Tibial nerve (tissue), 4 donors: ENCODE measurements at regions not wholly inside any gene's neighbourhood (a gene's known extent, or its start where the extent isn't known, plus 50 kb on each side); places are given as distances from the start of the nearest gene placed in this dataset.

Experiments used
- DNase-seq, 2 donors: peaks; one replicate each; pipeline ENCODE4 v3.0.0-alpha.2; 2019; ENCODE audit warnings: low spot score in 2 of 2
- H3K27ac ChIP-seq, 4 donors: fragments of 200-600 bp; sonication (generic) in 3 of 4; one replicate each; pipeline ENCODE4 v1.5.1; 2017 to 2019; ENCODE audit warnings: mild to moderate bottlenecking in 1 of 4
- H3K27me3 ChIP-seq, 2 donors: fragments of 200-600 bp; sonication (generic) in 1 of 2; one replicate each; pipeline versions ENCODE4 v1.5.1 to v1.6.0; 2017 to 2019
- H3K36me3 ChIP-seq, 3 donors: fragments of 200-600 bp; sonication (generic); one replicate each; pipeline ENCODE4 v1.5.1; 2018 to 2019
- H3K4me1 ChIP-seq, 4 donors: fragments of 200-600 bp; sonication (generic) in 3 of 4; one replicate each; pipeline ENCODE4 v1.5.1; 2017 to 2019
- H3K4me3 ChIP-seq, 4 donors: fragments of 200-600 bp; sonication (generic) in 3 of 4; one replicate each; pipeline ENCODE4 v1.5.1; 2017 to 2019; ENCODE audit warnings: mild to moderate bottlenecking in 1 of 4, moderate library complexity in 1 of 4
- H3K9me3 ChIP-seq, 4 donors: fragments of 200-600 bp; sonication (generic) in 3 of 4; one replicate each; pipeline ENCODE4 v1.5.1; 2017 to 2019
- CTCF ChIP-seq, 5 experiments: fragments of 200-600 bp in 3 of 5; fragments of 450-650 bp in 2 of 5; sonication (generic) in 3 of 5; IDR thresholded peaks; one replicate each; pipeline ENCODE4 v1.5.1; 2016 to 2019; ENCODE audit warnings: antibody characterized with exemption in 5 of 5, mild to moderate bottlenecking in 3 of 5, moderate library complexity in 2 of 5
- EP300 ChIP-seq, 2 donors: sonication (generic); formaldehyde crosslinking; IDR thresholded peaks; one replicate each; pipeline ENCODE4 v1.6.1; 2017; ENCODE audit warnings: antibody characterized with exemption in 2 of 2, mild to moderate bottlenecking in 1 of 2
- POLR2A ChIP-seq, 2 donors: fragments of 450-650 bp; IDR thresholded peaks; one replicate each; pipeline ENCODE4 v1.6.1; 2017; ENCODE audit warnings: antibody characterized with exemption in 2 of 2, mild to moderate bottlenecking in 2 of 2, moderate library complexity in 2 of 2
- WGBS, 2 donors: methylation state at CpG; one replicate each; pipeline ENCODE4 v1.1.5; 2018; 5-methylcytosine and 5-hydroxymethylcytosine counted together

DNA sequence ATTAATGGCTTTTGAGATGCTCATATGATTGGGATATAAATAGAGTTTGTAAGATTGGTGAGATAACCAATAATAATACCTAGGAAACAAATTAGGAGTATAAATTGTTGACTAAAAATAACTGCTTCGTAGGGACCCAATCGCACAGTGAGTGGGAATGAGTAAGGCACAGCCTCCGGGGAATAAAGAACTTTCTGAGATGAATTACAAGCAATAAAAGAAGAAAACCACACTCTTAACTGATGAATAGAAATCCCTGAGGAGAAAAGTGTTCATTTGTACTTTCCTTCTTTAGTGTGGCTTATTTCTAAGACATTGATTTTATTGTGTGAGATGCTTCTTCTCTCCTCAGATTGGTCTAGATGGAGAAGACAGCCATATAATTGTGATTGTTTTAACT, 443.4 kb upstream of the PRMT6 start:
- Histone ChIP-seq H3K4me3 (no peak overlapping the region), H3K36me3 (no peaks in the 10 kb centered on the region), H3K4me1 (no peaks in the 10 kb centered on the region), H3K27me3 (no peaks in the 10 kb centered on the region), H3K9me3 (no peaks in the 10 kb centered on the region), H3K27ac (no peak overlapping the region)
- no peak for DNase-seq
- WGBS, 2 donors: 46 to 50% methylated on average over 3 of the region's 3 CpGs
- TF ChIP-seq EP300 (IDR thresholded peaks at IDR 0.05) (no peak), CTCF (IDR thresholded peaks at IDR 0.05) (no peak), POLR2A (IDR thresholded peaks at IDR 0.05) (no peak)

DNA sequence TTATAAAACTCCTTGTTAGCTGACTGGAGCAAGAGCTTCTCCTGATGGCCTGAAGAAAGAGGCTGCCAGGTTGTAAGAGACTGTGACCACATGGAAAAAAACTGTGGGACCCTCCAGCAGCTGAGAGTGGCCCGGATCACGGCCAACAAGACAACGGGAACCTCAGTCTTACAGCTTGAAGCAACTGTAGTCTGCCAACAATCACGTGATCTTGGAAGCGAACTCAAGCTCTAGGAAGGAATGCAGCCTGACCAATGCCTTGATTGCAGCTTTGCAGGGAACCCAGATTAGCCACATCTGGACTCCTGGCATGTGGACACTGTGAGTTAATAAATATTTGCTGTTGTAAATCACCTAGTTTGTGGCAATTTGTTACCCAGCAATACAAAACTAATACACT, 442.6 kb upstream of the PRMT6 start:
- Histone ChIP-seq H3K27ac (no peak overlapping the region), H3K9me3 (no peaks in the 10 kb centered on the region), H3K4me3 (no peak overlapping the region), H3K4me1 (no peaks in the 10 kb centered on the region), H3K27me3 (no peaks in the 10 kb centered on the region), H3K36me3 (no peaks in the 10 kb centered on the region)
- DNase-seq: no peak
- TF ChIP-seq POLR2A (IDR thresholded peaks at IDR 0.05): no peak
- TF ChIP-seq EP300 (IDR thresholded peaks at IDR 0.05): no peak
- no peak for TF ChIP-seq CTCF (IDR thresholded peaks at IDR 0.05)
- WGBS, 2 donors: 63 to 77% methylated on average over 5 of the region's 5 CpGs

DNA sequence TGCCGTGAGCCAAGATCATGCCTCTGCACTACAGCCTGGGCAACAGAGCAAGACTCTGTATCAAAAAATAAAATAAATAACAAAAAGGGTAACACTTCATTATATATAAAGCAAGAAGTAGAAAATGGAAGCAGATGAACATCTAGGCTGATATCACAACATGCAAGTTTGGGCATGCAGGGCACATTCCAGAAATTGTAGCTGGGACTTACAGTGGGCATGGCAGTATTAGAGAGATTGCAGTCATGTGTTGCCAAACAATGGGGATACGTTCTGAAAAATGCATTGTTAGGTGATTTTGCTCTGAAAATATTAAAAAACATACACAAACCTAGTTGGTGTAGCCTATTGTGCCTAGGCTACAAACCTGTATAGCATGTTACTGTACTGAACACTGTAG, 441.0 kb upstream of the PRMT6 start:
- 66 to 72% methylated on average over 2 of the region's 2 CpGs for WGBS, 2 donors
- no peaks in the 10 kb centered on the region for H3K4me1 ChIP-seq
- no peaks in the 10 kb centered on the region for H3K36me3 ChIP-seq
- no peak for DNase-seq
- TF ChIP-seq POLR2A (IDR thresholded peaks at IDR 0.05) (no peak), EP300 (IDR thresholded peaks at IDR 0.05) (no peak), CTCF (IDR thresholded peaks at IDR 0.05) (no peak)
- no peaks in the 10 kb centered on the region for H3K27me3 ChIP-seq
- no peaks in the 10 kb centered on the region for H3K9me3 ChIP-seq
- H3K27ac ChIP-seq: no peak overlapping the region
- H3K4me3 ChIP-seq: no peak overlapping the region

DNA sequence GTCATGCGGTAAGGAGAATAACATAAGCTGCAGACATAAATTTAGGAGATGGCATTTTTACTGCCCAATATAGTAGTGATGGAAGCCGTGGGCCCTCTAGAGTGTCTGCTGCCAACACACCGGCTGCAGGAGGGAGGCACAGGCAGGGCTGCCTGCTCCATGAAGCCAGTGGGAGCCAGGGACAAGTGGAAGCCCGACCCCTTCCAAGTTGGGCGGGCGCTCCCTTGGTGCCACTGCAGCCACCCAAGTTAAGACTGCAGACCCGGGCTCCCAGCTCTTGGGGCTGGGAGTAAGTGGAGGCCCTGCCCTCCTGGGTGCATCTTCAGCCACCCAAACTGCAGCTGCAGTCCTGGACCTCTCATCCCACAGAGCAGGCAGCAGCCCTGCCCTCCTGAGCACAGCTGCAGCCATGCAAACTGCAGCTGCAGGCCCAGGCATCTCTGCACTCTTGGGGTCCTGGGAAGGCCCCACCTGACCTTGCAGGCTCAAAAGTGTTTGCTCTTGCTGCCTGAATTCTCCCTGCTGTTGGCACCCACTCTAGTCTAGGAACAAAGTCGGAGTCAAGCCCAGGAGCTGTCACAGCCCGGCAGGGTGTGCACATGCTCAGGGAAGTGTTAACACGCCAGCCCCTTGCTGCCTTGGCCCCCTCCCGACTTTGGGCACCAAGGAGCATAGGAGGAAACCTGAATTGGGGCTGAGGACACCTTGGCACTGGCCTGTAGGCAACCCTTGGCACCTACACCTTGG, 437.2 kb upstream of the PRMT6 start:
- Histone ChIP-seq H3K36me3 (no peaks in the 10 kb centered on the region), H3K4me1 (no peaks in the 10 kb centered on the region), H3K27me3 (no peaks in the 10 kb centered on the region), H3K4me3 (no peak overlapping the region), H3K27ac (no peak overlapping the region), H3K9me3 (peaks cover 0 to 8% (median 0%) of the 10 kb centered on the region in 4 donors)
- 78 to 89% methylated on average over 11 of the region's 11 CpGs for WGBS, 2 donors
- TF ChIP-seq EP300 (IDR thresholded peaks at IDR 0.05) (no peak), POLR2A (IDR thresholded peaks at IDR 0.05) (no peak), CTCF (IDR thresholded peaks at IDR 0.05) (no peak)
- no peak for DNase-seq

DNA sequence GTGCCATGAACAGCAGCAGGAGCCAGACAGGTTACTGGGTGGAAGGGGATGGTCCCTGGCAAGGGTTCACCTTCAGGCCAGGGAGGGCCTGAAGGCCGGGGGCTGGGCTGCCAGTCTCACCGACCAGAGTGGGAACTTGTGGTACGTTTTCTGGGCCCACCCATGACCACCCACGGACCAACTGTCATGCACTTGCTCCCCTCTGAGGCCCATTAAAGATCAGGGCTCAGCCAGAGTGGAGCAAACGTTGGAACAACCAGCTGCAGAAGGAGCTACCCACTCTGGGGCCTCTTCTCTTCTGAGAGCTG, 436.7 kb upstream of the PRMT6 start:
- 69 to 74% methylated on average over 5 of the region's 5 CpGs for WGBS, 2 donors
- H3K9me3 ChIP-seq: peaks cover 0 to 8% (median 0%) of the 10 kb centered on the region in 4 donors
- H3K4me3 ChIP-seq: no peak overlapping the region
- no peaks in the 10 kb centered on the region for H3K36me3 ChIP-seq
- H3K27ac ChIP-seq: no peak overlapping the region
- H3K27me3 ChIP-seq: no peaks in the 10 kb centered on the region
- DNase-seq: no peak
- H3K4me1 ChIP-seq: no peaks in the 10 kb centered on the region
- TF ChIP-seq CTCF (IDR thresholded peaks at IDR 0.05) (no peak), POLR2A (IDR thresholded peaks at IDR 0.05) (no peak), EP300 (IDR thresholded peaks at IDR 0.05) (no peak)
